ENCODE measurements at regions not wholly inside any gene's neighbourhood (a gene's known extent, or its start where the extent isn't known, plus 50 kb on each side); places are given as distances from the start of the nearest gene placed in this dataset.

DNA sequence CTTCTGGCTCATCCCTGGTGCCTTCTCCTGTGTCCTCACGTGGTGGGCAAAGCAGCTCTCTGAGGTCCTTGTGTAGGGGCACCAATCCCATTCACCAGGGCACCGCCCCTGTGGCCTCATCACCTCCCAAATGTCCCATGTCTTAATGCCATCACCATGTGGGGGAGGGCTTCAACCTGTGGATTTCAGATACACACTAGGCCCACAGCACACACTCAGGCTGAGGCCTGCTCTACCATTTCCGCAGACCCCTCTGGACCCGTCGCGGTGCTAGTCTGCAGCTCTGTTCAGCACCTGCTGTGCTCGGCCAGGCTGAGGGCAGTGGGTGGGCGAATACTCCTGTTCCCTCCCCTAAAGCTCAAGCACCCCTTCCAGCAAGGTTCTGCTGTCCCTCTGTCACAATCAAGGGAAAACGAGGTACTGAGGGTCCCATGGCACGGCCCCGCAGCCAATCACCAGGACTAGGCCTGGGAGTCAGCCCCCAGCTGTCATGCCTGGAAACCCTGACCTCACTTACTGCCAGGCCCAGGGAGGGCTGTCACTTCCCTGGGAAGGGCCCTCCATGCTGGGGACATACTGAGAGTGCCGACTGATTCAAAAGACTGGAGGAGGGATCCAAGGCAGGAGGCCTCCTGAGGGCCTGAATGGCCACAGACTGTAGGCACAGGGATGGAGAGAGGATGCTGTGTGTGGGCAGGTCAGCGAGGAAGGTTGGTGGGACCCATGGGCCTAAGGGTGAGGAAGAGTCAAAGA lies 123.8 kb upstream of the RET start:
- no peak for DNase-seq

DNA sequence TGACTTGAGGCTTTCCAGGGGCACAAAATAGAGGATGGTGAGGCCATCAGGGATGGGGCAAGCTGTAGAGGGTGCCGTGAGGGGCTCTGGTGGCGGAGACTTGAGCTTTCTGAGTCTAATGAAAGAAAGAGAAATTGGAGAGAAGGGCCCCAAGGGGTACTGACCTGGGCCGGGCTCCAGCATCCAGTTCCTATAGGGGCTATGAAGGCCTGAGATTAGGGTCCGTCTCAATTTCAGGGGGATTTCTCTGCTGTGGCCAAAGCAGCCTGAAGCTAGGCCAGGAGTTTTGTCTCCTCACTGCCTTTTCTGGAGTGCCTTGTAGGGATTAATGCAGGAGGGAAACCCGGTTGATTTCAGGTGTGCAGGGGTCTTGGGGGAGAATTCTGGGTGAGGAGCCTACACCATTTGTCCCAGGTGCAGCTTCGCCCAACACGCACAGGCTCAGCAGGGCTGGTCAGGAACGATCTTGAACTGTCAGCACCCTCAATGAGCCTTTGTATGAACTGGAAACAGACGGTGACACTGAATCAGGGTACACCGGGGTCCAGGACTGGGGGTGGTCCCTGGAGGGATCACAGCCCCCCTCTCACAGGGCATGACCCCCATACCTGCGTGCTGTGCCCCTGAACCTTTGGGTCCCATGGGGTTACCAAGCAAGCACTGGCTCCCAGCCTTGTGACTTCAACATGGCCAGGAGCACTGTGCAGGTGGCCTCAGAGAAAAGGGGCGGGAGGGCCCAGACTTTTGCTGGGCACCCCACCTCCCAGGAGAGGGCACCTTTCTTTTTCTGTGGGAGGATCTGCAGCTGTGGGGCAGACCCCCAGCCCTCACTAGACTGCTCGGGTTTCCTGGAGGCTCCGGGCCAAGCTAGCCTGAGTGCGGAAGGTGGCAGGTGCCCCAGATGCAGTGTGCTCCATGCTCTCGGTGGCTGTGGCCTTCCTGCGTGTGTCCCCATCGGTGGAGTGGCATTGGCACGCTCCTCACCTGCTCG lies 122.9 kb upstream of the RET start:
- DNase-seq = no peak

DNA sequence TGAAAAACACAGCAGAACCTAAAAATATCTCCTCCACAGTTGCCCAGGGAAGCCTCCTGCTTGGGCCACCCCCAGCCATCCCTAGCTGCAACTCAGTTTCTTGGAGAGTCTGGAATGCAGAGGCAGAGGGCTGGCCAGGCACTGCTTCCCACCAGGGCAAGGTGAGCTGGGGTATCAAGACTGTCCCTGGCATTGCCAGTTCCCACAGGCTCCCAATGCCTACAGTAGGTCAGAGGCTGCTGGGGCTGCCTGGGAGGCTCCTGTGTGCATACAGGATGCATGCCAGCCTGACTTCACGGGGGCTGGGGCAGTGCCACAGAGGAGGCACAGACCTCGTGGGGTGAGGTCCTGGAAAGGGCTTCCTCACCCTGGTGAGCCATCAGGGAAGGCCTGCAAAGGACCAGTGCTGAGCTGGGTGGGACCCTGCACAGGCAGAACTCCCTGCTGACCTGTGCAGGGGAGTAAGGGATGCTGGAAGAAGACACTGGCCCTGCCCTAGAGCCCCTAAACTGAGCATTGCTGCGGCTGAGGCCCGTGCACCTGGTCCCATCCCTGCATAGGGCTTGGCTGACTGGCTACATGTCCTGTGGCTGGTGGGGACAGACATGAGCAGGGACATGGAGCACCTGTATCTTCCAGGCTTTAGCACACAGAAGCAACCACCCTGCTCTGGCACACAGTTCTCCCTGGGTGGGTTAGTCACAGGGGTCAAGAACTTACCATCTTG lies 121.9 kb upstream of the RET start:
- DNase-seq = no peak

DNA sequence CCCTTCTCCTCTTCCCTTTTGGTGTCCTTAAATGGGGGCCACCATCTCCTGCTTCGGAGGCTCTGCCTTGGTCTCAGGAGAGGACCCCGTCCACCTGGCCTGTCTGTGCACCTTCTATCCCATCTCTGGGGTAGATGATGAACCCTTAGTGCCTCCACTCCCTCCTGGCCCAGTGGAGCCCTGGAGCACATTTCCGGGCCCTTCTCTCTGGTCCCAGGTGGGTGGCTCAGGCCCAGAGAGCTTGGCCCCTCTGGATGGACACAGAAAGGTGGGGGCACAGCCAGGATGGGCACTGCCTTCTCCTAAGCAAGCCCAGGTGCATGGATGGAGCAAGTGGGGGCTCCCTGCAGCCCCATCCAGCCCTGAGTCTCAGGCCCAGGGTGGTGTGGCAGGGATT lies 121.4 kb upstream of the RET start:
- no peak for DNase-seq

DNA sequence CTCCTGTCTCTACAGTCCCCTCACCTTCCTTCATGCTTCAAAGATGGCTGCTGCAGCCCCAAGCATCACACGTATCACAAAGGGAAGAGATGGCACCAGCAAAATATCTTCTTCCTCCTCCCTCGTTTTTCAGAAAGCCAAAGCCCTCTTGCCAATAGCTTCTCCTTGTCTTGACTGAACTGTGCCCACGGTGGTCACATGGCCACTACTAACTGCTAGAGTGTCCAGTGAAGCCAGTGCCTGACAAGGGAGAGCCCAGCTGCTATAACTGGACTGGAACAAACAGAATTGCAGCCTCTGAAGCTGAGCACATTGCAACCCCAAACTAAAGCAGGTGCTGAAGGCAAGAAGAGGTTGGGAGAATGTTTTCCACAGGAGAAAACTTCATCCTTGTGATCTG lies 120.8 kb upstream of the RET start:
- no peak for DNase-seq

GRCh38 chr10:42958142-42958868 lies 118.6 kb upstream of the RET start:
- no peak for DNase-seq

DNA sequence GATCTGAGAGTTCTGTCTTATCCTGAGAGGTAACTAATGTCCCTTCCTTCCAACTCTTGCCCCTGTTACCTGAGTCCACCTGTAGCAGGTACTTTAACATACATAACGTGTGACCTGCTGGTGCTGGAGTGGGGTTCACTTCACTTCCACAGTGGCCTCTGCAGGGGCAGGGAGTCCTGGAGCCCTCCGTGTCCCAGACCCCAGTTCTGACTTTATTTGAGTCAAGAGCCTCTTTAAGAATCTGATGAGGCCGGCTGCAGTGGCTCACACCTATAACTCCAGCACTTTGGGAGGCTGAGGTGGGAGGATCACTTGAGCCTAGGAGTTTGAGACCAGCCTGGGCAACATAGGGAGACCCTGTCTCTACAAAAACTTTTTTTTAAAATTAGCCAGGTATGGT lies 117.0 kb upstream of the RET start:
- no peak for DNase-seq

DNA sequence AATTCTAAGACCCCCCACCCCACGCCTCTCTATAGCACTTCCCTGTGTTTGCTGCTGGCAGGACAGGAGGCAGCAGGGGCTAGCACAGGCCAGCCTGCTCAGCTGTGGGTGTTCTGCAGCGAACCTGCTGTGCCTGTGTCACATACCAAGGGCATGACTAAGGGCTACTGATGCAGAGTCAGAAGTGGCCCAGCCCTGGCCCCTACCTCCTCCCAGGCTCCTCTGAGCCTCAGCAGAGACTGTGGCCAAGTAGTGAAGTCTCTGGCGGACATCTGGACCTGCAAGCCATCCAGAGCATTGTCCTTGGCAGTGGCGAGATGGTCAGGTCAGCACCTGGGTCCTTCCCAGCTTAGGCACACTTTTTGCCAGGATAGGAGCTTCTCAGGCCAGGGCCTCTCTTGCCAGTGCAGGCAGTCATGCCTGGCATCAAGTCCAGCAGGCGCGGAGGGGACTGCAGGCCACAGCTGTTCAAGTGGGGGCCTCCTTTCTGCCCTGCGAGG lies 116.3 kb upstream of the RET start:
- no peak for DNase-seq

GRCh38 chr10:42960991-42961795 lies 115.7 kb upstream of the RET start:
- no peak for DNase-seq

DNA sequence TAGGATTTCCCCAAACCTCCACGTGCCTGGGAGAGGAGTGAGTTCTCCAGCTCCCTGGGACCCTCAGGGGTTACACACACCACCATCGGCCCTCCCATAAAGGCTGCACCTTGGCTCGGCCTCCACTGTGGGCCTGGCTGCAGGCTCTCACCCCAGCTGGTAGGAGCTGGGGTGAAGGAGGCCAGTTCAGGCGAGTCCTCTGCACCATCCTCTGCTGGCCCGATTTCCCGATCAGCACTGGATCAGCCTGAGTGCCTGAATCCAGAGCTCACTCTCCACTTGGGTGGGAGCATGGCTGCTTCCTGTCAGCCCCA lies 115.1 kb upstream of the RET start:
- no peak for DNase-seq

DNA sequence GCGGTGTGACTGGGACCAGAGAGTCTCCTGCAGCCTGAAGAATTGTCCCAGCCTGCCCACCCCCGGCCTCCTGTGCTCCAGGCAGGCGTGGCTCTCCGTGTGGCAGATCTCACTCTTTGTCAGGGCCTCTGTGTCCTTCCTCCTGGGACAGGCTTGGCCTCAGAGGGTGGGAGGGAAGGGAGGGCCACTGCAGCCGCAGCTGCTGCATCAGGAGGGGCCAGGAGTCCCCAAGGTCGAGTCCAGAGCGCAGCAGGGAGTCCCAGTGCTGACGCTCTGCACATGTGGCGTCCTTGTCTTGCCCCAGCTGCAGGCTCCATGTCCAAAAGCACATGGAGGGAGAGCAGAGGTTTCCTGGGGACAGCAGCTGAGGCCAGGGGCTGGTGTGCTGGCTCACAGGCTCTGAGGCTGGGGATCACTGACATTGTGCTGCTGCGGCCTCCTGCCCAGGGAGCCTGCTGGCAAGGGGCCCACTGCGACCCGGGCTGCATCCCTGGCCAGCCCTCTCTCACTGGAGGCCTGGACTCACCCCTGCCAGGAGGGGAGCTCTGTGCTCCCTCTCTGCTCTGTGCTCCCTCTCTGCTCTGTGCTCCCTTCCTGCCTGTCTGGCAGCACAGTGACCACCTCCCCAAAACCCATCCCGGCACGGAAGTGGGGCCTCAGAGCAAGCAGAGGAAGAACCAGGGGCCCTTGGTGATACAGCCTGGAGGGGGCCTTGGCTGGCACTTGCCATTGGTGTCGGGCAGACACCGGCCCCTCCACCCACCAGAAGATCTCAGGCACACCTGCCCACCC lies 114.6 kb upstream of the RET start:
- no peak for DNase-seq

- no peak for DNase-seq
These were observed 114.0 kb upstream of the RET start for GRCh38 chr10:42962902-42963231.

- no peak for DNase-seq
These were observed 113.6 kb upstream of the RET start for GRCh38 chr10:42963312-42963711.

DNA sequence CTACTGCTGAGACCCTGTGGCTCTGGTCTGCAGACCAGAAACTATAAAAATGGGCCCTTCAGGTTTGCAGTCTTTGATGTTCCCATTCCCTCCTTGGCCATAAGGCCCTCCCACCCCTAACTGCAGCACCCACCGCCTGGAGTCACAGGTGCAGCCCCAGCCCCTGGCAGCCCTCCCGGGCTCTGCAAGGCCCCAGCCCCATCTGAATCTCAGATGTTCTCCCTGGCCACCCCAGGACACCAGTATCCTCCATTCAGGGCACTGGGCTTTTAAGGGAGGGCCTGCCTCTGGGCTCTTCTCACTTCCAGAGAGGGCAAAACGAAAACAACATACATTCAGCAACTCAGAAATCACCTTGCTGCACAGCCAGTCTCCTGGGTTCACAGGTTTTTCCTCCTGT lies 107.7 kb upstream of the RET start:
- no peak for DNase-seq

GRCh38 chr10:42969909-42970308 lies 107.0 kb upstream of the RET start:
- no peak for DNase-seq

DNA sequence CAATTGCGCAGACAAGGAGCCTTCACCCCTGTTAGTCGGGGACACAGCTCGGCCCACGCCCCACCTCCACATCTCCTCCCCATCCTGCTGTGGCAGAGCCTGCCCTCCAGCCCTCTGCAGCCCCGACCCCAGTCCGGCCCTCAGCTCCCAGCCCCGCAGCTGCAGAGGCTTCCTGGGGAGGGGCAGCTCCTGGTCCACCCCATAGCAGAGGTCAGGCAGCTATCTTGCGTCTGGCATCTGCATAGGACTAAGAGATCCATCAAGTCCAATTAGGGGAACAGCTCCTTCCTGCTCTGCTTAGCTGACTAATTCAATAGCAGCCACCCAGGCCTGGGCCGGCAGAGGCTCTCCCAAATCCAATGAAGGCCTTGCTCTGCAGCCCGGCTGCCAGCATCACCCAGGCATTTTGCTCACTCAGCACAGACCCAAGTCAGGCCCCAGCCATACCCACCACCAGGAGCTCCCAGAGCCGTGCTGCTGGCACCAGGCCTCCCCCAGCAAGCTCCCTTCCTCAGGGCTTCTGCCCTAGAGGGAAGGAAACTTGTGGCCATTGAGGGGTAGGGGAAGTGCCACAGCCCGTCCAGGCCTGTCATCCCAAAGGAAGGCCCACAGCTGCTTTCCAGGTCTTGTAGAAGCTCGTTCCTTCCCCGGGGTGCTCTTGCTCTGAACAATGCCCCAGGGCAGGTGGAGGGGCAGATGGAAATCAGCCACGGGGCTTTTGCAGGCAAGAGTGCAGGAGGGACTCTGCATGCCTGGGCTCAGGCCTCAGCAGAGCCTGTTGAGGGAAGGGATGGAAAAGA lies 106.2 kb upstream of the RET start:
- no peak for DNase-seq

- DNase-seq = no peak
These were observed 105.6 kb upstream of the RET start for GRCh38 chr10:42971251-42971599.

GRCh38 chr10:42972946-42973345 lies 103.9 kb upstream of the RET start:
- DNase-seq = no peak

GRCh38 chr10:42973411-42973810 lies 103.5 kb upstream of the RET start:
- no peak for DNase-seq

Data from NCI-H526 treated with DMSO at 0.1 percent for 48 hours (cell line).